ENCODE measurements at regions not wholly inside any gene's neighbourhood (a gene's known extent, or its start where the extent isn't known, plus 50 kb on each side); places are given as distances from the start of the nearest gene placed in this dataset.
A peak's percentile ranks its signal among the peaks of the same experiment; 100 is the strongest.
"Not testable (repeated sequence)": the region's sequence is repeated elsewhere in the genome, so short reads cannot be mapped to it uniquely, and the experiment has no call there.

DNA sequence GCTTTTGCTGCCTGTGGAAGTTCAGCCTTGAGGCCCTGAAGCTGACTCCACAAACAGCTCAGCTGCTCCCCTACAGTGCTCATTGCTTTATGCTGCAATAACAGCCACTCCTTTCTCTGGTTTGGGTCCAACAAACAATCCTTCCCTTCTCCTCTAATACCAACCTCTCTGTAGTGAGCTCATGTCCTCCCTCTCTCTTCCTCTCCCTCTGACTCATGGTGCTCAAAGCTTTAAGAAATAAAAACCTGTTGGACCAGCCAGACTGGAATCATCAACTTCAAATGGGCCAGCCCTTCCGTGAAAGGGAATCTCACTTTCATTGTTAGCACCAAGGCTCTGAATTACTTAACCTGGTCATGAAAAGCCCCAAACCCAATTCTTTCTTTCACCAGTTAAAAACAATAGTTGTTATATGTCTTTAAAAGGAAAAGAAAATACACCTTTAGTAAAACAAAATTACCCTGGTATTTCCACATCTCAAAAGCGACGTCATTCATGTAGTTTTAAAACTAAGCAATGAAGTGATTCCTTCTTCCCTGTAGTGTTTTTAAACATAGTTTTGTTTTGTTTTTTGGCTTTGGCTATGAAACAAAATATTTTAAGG lies 126.4 kb downstream of the DUSP6 start:
- DNase-seq = no peak

DNA sequence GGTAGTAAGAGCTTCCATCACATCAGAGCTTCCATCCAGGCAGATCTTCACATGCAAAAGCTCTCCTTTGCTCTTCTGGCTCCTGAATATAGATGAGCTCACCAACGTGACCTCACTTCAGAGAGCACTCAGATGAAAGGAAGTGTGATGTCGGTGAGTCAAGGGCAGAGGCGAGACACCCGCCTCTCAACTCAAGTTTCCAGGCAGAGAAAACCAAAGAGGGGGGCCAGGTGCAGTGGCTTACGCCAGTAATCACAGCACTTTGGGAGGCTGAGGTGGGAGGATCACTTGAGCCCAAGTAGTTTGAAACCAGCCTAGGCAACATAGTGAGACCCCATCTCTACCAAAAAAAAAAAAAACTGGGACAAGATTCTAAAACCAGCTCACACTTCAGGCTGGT lies 126.9 kb downstream of the DUSP6 start:
- peak; percentile 70 to 71 for DNase-seq

DNA sequence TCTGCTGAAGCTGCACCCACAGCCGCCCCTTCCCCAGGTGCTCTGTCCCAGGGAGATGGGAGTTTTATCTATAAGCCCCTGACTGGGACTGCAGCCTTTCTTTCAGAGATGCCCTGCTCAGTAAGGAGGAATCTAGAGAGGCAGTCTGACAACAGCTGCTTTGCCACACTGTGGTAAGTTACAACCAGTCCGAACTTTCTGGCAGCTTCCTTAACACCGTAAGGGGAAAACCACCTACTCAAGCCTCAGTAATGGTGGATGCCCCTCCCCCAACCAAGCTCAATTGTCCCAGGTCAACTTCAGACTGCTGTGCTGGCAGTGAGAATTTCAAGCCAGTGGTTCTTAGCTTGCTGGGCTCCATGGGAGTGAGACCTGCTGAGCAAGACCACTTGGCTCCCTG lies 129.7 kb downstream of the DUSP6 start:
- peak in 1 of 2 donors; percentile 13 for DNase-seq

- no peak for DNase-seq
Measured at GRCh38 chr12:89217472-89217871, 134.8 kb downstream of the DUSP6 start.

DNA sequence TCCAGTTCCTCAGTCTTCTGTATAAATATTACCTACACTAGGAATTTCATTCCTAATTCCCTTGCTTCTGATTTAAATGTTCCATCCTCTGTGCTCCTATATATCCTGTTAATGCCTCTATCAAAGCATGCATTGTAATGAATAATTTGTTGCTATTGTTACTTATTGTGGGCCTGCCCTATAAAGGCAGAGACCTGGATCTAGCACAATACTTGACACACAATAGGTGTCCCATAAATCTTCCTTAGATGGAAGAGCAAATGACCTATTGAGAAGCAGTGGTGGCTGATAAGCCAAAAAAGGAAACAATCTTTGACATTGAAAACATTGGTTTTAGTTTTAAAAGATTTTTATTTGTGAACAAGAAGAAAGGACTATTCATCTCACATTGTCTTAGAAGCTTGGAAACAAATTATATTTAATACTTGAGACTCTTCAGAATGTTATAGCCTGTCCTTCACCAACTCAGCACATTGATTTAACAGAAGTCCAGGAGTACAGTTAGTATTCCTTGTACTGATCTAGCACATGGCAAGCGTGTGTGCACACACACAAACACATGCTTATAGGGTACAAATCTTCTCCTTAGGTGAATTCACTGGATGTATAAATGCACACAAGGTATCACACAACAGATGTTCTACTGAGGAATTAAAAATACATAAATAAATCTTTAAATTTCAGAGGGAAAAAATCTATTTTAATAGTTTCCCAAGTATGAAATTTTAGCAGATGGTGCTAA lies 135.9 kb downstream of the DUSP6 start:
- no peak for DNase-seq

- DNase-seq = no peak
Measured at GRCh38 chr12:89215196-89215595, 137.1 kb downstream of the DUSP6 start.

GRCh38 chr12:89213747-89214146 lies 138.6 kb downstream of the DUSP6 start:
- DNase-seq = no peak

DNA sequence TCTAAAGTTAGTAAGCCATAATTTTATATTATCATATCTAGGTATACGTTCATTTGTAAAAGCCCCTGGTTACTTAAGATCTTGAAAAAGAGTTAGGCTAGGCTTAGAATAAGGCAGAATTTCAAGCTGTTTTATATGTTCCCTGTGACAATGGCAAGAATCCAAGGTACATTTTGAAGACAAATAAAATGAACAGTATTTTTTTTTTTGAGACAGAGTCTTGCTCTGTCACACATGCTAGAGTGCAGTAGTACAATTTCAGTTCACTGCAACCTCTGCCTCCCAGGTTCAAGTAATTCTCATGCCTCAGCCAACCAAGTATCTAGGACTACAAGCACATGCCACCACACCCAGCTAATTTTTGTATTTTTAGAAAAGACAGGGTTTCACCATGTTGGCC lies 139.2 kb downstream of the DUSP6 start:
- no peak for DNase-seq

GRCh38 chr12:89212339-89212771 lies 139.9 kb downstream of the DUSP6 start:
- no peak for DNase-seq

GRCh38 chr12:89211456-89211855 lies 140.8 kb downstream of the DUSP6 start:
- no peak for DNase-seq

- DNase-seq = no peak
Measured at GRCh38 chr12:89210277-89210676, 142.0 kb downstream of the DUSP6 start.

DNA sequence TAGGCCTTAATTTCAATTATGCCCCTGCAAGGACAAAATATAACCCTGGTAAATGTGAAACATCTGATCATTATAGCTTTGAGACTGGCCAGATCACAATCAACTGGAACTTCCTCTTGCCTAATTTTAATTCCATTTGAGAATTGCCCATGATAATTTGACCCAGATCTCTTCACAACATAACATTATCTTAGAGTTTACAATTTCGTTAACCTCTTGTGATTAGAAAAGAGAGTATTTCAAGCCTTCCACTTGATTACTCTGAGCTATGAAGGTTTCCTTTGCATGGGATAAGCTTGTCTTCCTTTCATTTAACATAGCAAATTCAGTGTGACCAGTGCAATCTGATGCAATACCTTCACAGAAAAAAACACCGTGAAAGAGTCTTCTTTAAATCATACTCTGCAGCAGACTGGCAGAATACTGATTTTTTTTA lies 143.6 kb downstream of the DUSP6 start:
- DNase-seq = no peak

- DNase-seq = no peak
Measured at GRCh38 chr12:89206390-89206789, 145.9 kb downstream of the DUSP6 start.

DNA sequence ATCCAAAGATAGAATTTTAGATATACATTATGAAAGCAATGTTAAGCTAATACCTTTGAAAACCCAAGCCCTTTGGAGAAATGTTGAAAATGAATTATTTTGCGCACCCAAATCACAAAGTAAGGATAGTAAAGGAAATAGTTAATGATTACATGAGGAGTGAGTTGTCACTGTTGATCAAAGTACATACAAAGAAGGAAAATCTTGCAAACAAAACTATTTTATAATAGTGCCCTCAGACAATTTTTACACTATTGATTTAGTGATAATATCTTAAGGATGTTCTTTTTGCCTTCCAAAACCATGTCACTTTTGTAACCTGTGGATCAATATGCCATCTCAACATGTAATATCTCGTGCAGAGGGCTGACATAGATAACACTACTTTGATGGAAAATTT lies 146.8 kb downstream of the DUSP6 start:
- no peak for DNase-seq

DNA sequence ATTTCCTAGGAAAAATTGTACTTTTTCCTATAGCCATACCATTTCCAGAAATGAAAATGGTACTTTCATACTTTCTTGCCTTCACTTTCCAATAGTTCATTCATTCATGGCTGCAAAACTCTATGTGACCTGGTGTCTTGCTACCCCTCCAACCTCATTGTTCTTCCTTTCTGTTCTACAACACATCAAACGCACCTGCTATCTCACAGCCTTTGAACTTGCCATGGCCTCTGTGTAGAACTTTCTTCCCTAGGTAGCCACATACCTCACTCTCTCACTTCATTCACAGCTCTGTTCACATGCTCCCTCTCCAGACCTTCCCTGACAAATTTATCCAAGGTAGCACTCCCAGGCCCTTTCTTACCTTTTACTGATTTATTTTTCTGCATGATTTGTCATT lies 149.2 kb downstream of the DUSP6 start:
- no peak for DNase-seq

- no peak for DNase-seq
Measured at GRCh38 chr12:89200217-89200616, 152.1 kb downstream of the DUSP6 start.

DNA sequence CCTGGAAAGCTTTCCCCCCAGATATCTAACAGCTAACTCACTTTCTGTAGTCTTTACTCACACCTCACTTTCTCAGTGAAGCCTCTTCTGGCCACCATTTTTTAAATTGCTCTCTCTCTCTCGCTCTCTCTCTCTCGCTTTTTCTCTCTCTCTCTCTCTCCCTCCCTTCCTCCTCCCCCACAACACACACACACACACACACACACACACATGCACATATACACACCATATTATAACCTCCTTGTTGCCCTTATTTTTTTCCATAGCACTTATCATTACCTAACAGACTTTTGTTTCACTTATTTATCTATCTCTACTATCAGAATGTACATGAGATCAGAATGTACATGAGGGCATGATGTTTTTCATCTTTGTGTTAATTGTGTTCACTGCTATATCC lies 156.8 kb downstream of the DUSP6 start:
- no peak for DNase-seq

- DNase-seq = no peak
Measured at GRCh38 chr12:89194683-89195082, 157.6 kb downstream of the DUSP6 start.

DNA sequence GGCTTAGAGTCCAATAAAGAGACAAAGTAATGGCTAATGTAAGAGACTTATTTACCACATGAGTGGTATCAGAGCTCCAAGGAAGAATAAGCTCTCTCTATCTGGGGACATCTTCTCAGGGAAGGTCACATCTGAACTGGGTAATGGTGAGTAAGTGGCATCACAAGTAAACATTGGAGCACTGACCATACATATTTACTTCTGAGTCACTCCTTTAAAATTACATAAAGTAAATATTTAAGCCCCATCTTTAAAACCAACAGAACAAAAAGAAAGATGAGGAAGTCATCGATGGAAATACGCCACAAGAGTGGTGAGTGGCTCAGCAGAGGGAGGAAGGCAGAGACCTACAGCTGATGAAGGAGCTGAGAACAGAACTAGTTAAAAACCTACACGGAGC lies 159.9 kb downstream of the DUSP6 start:
- no peak for DNase-seq

- DNase-seq = not testable (repeated sequence)
Measured at GRCh38 chr12:89191597-89191996, 160.7 kb downstream of the DUSP6 start.

GRCh38 chr12:89189448-89189847 lies 162.9 kb downstream of the DUSP6 start:
- DNase-seq = no peak

- DNase-seq = no peak
Measured at GRCh38 chr12:89187507-89187906, 164.8 kb downstream of the DUSP6 start.

GRCh38 chr12:89185889-89186288 lies 166.4 kb downstream of the DUSP6 start:
- DNase-seq = no peak

- no peak for DNase-seq
Measured at GRCh38 chr12:89185181-89185580, 167.1 kb downstream of the DUSP6 start.

DNA sequence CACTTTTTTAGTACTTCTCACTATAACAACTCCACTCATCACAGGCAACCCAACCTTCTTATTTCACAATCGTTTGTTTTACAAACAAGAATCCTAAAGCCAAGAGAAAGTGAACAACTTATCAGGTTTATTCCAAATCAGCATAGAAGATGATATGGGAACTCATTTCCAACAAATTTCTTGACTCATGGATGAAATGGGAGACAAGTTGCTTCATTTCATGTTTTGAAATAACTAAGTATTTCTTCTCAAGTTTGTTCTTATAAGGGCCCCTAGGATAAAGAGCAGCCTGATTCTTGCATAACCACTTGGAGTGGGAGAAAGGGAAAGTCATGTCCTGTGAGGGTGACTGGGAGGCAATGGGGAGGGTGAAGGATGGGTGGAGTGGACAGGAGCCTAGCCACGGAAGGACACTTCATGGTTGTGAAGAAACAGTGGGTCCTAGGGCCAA lies 168.3 kb downstream of the DUSP6 start:
- peak in 1 of 2 donors; percentile 51 for DNase-seq
